ENCODE measurements at regions not wholly inside any gene's neighbourhood (a gene's known extent, or its start where the extent isn't known, plus 50 kb on each side); places are given as distances from the start of the nearest gene placed in this dataset.

DNA sequence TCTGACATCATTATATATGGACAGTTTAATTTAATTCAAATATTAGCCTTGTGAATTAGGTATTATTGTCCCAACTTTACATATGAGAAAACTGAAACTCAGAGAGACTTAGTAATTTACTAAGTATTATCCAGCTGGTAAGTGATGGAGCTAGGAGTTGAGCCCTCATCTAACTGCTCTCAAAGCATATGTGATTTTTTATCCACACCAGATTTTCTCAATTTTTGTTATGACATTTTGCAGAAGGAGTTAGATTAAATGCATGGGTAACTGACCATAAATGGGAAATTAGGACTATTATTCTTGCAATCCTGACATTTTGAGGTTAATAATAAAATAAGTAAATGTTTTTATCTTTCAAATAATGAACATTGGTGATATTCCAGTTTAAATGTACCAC, 778.3 kb upstream of the SORCS1 start:
- Histone ChIP-seq H3K4me1 (no peaks in the 10 kb centered on the region), H3K27ac (no peak overlapping the region), H3K9me3 (peaks cover 0 to 6% (median 0%) of the 10 kb centered on the region in 8 donors), H3K4me3 (no peak overlapping the region), H3K36me3 (no peaks in the 10 kb centered on the region), H3K27me3 (replicated peaks in 1 of 7) (no peaks in the 10 kb centered on the region)
- intact Hi-C loops (cut with DNase I; ENCODE audit: low total_unique reads), result no loop called here
- no peak for TF ChIP-seq POLR2A (IDR thresholded peaks at IDR 0.05)
- TF ChIP-seq POLR2AphosphoS5 (IDR thresholded peaks at IDR 0.05), result no peak
- TF ChIP-seq CTCF (IDR thresholded peaks at IDR 0.05 in 8 of 11, conservative IDR thresholded peaks at IDR 0.05 in 3 of 11), result no peak
- DNase-seq, result no peak

DNA sequence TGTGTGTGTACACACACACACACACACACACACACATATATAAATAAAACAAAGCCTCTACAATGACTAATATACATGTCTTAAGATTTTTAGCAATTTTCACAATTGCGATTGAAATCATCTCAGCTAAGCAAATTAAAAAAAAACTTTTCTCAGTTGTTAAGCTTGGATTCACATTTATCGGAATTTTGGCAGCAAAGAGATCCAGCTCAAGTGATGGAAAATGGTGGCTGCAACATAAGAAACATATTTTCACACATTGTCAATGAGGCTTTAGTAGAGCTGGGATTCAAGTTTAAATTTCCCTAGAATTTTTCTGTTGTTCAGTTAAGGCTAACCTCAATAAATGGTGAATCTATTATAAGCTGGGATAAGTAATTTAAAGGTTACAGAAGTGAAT, 768.6 kb upstream of the SORCS1 start:
- Histone ChIP-seq H3K27ac (no peak overlapping the region), H3K36me3 (no peaks in the 10 kb centered on the region), H3K9me3 (peaks cover 0 to 9% (median 2%) of the 10 kb centered on the region in 8 donors), H3K4me1 (no peaks in the 10 kb centered on the region), H3K4me3 (no peak overlapping the region), H3K27me3 (replicated peaks in 1 of 7) (no peaks in the 10 kb centered on the region)
- intact Hi-C loops (cut with DNase I; ENCODE audit: low total_unique reads), result no loop called here
- 85 to 95% (median 93%) methylated on average over 2 of the region's 2 CpGs for WGBS, 5 donors
- DNase-seq, result no peak
- TF ChIP-seq POLR2AphosphoS5 (IDR thresholded peaks at IDR 0.05) (no peak), CTCF (IDR thresholded peaks at IDR 0.05 in 8 of 11, conservative IDR thresholded peaks at IDR 0.05 in 3 of 11) (no peak), POLR2A (IDR thresholded peaks at IDR 0.05) (no peak)

DNA sequence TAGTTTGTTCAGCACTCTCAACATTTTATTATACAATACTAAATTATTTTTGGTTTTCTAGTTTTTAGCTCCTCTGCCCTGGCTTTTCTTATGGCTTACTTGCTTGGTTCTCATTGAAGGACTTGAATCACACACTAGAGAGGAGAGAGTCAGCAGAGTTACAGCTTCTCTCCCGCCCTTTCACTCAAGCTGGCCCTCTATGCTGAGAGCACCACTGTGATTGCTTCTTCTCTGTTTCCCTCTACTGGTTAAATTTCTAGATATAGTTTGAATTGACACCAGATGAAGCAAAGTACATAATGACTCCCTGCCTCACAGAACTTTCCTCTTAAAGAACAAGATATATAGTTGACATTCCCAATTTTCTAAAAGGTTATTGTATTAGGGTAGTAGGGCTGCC, 767.3 kb upstream of the SORCS1 start:
- intact Hi-C loops (cut with DNase I; ENCODE audit: low total_unique reads), result no loop called here
- TF ChIP-seq CTCF (IDR thresholded peaks at IDR 0.05 in 8 of 11, conservative IDR thresholded peaks at IDR 0.05 in 3 of 11), result no peak
- no peak for TF ChIP-seq POLR2A (IDR thresholded peaks at IDR 0.05)
- TF ChIP-seq POLR2AphosphoS5 (IDR thresholded peaks at IDR 0.05), result no peak
- no peaks in the 10 kb centered on the region for H3K27me3 ChIP-seq (replicated peaks in 1 of 7)
- no peaks in the 10 kb centered on the region for H3K4me1 ChIP-seq
- no peak for DNase-seq
- H3K9me3 ChIP-seq, result peaks cover 0 to 8% (median 0%) of the 10 kb centered on the region in 8 donors
- H3K4me3 ChIP-seq, result no peak overlapping the region
- 63 to 76% (median 70%) methylated on average over 1 of the region's 1 CpG for WGBS, 5 donors
- no peak overlapping the region for H3K27ac ChIP-seq
- no peaks in the 10 kb centered on the region for H3K36me3 ChIP-seq

- no peaks in the 10 kb centered on the region for H3K9me3 ChIP-seq
- intact Hi-C loops (cut with DNase I; ENCODE audit: low total_unique reads), result no loop called here
- no peak overlapping the region for H3K4me3 ChIP-seq
- no peak overlapping the region for H3K27ac ChIP-seq
- H3K27me3 ChIP-seq (replicated peaks in 1 of 7), result no peaks in the 10 kb centered on the region
- H3K4me1 ChIP-seq, result no peaks in the 10 kb centered on the region
- no peaks in the 10 kb centered on the region for H3K36me3 ChIP-seq
- DNase-seq, result no peak
- WGBS, 5 donors, result 56 to 67% (median 63%) methylated on average over 2 of the region's 2 CpGs
- TF ChIP-seq CTCF (IDR thresholded peaks at IDR 0.05 in 8 of 11, conservative IDR thresholded peaks at IDR 0.05 in 3 of 11), result no peak
- TF ChIP-seq POLR2AphosphoS5 (IDR thresholded peaks at IDR 0.05), result no peak
- TF ChIP-seq POLR2A (IDR thresholded peaks at IDR 0.05), result no peak
These were observed 765.5 kb upstream of the SORCS1 start for GRCh38 chr10:107930037-107930436.

Data from spleen (tissue), 11 donors.